GM12875 (cell line): ENCODE measurements at regions not wholly inside any gene's neighbourhood (a gene's known extent, or its start where the extent isn't known, plus 50 kb on each side); places are given as distances from the start of the nearest gene placed in this dataset.

Source experiments
- H3K4me3 ChIP-seq: one replicate; pipeline ENCODE4 v1.5.1; 2011; ENCODE audit warnings: low read depth, low read length, control low read depth
- CTCF ChIP-seq: IDR thresholded peaks from 2 replicates; pipeline ENCODE4 v1.5.1; 2011; ENCODE audit warnings: low read depth, mild to moderate bottlenecking, control low read depth, inconsistent platforms, low read length, moderate library complexity, borderline replicate concordance; ENCODE audit not compliant: insufficient read depth

GRCh38 chr2:22880161-22880560, 504.8 kb upstream of the KLHL29 start:
- H3K4me3 ChIP-seq = no peak overlapping the region
- TF ChIP-seq CTCF = no peak

- H3K4me3 ChIP-seq = no peak overlapping the region
- no peak for TF ChIP-seq CTCF
These were observed 503.0 kb upstream of the KLHL29 start for GRCh38 chr2:22882011-22882410.

- no peak overlapping the region for H3K4me3 ChIP-seq
- no peak for TF ChIP-seq CTCF
These were observed 502.3 kb upstream of the KLHL29 start for GRCh38 chr2:22882643-22883042.

GRCh38 chr2:22883054-22883453, 501.9 kb upstream of the KLHL29 start:
- H3K4me3 ChIP-seq = no peak overlapping the region
- TF ChIP-seq CTCF = no peak

GRCh38 chr2:22885245-22885644, 499.7 kb upstream of the KLHL29 start:
- no peak for TF ChIP-seq CTCF
- H3K4me3 ChIP-seq = no peak overlapping the region

GRCh38 chr2:22887426-22887825, 497.6 kb upstream of the KLHL29 start:
- TF ChIP-seq CTCF = no peak
- no peak overlapping the region for H3K4me3 ChIP-seq

GRCh38 chr2:22887845-22888244, 497.1 kb upstream of the KLHL29 start:
- H3K4me3 ChIP-seq = no peak overlapping the region
- TF ChIP-seq CTCF = no peak
